GM12892 (cell line): ENCODE measurements at regions not wholly inside any gene's neighbourhood (a gene's known extent, or its start where the extent isn't known, plus 50 kb on each side); places are given as distances from the start of the nearest gene placed in this dataset.

ENCODE experiments used
- DNase-seq: peaks from one replicate; pipeline ENCODE4 v3.0.0; 2011; ENCODE audit not compliant: insufficient read length
- FAIRE-seq: peaks from 2 replicates; lab custom pipeline; 2011; peaks lifted over from hg19 to GRCh38; lab: Jason Lieb, UNC
- POLR2A ChIP-seq: IDR thresholded peaks from 2 replicates; pipeline ENCODE4 v1.6.1; 2011; ENCODE audit warnings: low read depth, low read length, control low read depth
- POLR2AphosphoS5 ChIP-seq: IDR thresholded peaks from 2 replicates; pipeline ENCODE4 v1.6.1; 2011; ENCODE audit warnings: low read depth, low read length, control low read depth
- TAF1 ChIP-seq: IDR thresholded peaks from 2 replicates; pipeline ENCODE4 v1.6.1; 2011; ENCODE audit warnings: low read depth, mild to moderate bottlenecking, control low read depth, low read length, borderline replicate concordance

- FAIRE-seq (no peak), DNase-seq (no peak)
- TF ChIP-seq POLR2AphosphoS5: no peak
- TF ChIP-seq TAF1: no peak
- TF ChIP-seq POLR2A: no peak
Measured at GRCh38 chr7:131747658-131748232, 191.3 kb upstream of the PODXL start.

DNA sequence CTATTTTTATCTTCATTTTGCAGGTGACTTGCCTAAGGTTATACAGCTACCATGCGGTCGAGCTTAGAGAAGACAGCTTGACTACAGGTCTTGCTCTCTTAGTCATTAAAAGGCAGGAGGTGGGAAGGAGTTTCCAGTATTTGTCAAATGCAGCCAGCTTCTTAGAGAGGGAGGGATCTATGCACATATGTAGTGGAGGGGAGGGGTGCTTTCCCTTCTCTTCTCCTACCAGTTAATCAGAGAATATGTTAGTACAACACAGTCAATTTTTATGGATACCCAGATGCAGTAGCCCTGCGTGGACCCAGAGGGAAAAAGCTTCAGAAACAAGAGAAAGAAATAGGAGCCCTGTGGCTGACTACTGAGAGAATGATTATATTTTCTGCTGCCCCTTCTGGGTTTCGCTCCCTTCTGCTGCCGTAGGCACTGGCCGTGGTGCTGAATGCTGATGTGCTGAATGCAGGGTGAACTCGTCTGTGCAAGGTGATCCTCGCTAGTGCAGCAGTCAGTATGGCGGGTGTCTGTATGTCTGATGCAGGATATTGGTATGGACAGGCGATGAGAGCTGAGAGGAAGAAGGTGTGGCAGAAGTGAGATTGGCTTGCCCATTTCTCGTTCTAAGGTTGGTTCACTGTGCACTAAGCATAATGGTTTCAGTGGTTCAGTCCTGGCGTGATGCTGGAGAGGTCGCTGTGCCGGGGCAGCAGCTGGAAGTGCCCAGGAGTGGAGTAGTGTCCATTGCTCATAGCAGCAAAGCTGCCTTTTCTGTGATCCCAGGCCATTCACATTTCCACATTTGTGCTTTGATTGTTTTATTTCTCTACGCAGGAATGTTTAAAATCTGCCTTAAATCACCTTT, 189.2 kb upstream of the PODXL start:
- TF ChIP-seq POLR2A (no peak), TAF1 (no peak), POLR2AphosphoS5 (no peak)
- DNase-seq (no peak), FAIRE-seq (no peak)

- TF ChIP-seq TAF1 (no peak), POLR2AphosphoS5 (no peak), POLR2A (no peak)
- DNase-seq: no peak
- no peak for FAIRE-seq
Measured at GRCh38 chr7:131741446-131741845, 185.0 kb upstream of the PODXL start.

GRCh38 chr7:131737746-131738465, 181.5 kb upstream of the PODXL start:
- no peak for DNase-seq
- FAIRE-seq: no peak
- TF ChIP-seq POLR2A (no peak), POLR2AphosphoS5 (no peak), TAF1 (no peak)

- TF ChIP-seq POLR2A (no peak), POLR2AphosphoS5 (no peak)
- FAIRE-seq (no peak), DNase-seq (no peak)
Measured at GRCh38 chr7:131735101-131735500, 178.7 kb upstream of the PODXL start.

DNA sequence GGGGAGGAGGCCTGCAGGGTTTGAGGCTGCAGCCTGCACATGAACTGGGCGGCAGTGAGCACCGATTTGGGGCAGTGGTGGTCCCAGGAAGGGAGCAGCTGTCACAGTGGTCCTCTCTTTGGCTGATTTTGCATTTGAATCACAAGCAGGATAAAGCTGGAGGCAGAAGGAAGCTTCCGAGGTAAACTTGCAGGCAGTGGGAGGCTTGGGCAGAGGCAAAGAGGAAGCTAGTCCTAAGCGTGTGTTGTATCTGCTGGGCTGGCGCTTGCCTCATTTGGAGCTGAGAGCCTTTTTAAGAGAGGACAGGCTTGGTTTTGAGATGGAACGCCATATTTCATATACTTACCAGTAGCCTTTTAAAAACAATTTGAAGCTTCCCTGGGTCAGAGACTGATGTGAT, 177.2 kb upstream of the PODXL start:
- TF ChIP-seq POLR2AphosphoS5: no peak
- no peak for TF ChIP-seq TAF1
- no peak for TF ChIP-seq POLR2A
- FAIRE-seq: no peak
- DNase-seq: no peak

- FAIRE-seq (no peak), DNase-seq (no peak)
- TF ChIP-seq TAF1 (no peak), POLR2A (no peak), POLR2AphosphoS5 (no peak)
Measured at GRCh38 chr7:131727189-131727588, 170.8 kb upstream of the PODXL start.

DNA sequence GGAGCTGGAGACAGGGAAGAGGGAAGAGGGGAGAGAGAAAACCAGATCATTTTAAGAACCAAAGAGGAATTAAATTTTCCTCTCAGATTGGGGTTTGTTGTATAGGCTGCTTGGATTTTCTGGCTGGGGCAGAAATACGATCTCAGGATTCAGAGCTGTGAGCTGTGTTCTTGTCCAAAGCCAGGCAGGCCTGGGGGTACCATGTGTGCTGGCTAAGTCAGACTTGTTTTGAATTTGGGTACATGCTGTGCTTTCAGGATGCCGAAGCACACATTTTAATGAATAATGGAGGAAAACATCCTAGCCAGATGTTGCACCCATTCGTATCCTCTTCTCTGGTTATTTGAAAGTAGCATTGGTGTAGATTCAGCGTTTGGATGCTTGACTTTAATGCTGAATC, 170.3 kb upstream of the PODXL start:
- TF ChIP-seq POLR2AphosphoS5 (no peak), POLR2A (no peak), TAF1 (no peak)
- DNase-seq: no peak
- FAIRE-seq: no peak

GRCh38 chr7:131726031-131726430, 169.6 kb upstream of the PODXL start:
- TF ChIP-seq POLR2AphosphoS5 (no peak), POLR2A (no peak), TAF1 (no peak)
- FAIRE-seq (no peak), DNase-seq (no peak)

DNA sequence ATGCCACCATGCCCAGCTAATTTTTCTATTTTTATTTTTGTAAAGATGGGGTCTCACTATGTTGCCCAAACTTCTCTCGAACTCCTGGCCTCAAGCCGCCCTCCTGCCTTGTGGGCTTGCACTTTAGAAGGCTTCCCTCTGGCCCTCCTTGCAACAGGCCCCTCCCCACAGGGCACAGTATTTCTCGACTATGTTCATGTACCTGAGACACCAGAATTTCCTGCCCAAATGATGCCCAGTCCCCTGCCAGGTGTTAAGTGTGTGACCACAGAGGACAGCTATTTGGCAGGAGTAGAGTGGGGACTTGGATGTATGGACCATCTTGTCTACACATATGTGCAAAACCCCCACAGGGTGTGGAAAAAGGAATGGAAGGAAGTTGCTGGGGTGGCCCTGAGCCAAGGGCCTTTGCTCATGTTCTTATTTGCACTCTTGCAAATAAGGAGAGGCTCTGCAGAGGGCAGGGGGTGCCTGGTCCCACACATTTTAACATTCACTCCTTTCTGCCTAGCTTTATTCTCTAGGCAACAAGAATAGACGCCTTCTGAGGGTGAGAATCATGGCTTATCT, 168.4 kb upstream of the PODXL start:
- no peak for TF ChIP-seq POLR2A
- TF ChIP-seq POLR2AphosphoS5: no peak
- no peak for TF ChIP-seq TAF1
- DNase-seq (no peak), FAIRE-seq (no peak)

DNA sequence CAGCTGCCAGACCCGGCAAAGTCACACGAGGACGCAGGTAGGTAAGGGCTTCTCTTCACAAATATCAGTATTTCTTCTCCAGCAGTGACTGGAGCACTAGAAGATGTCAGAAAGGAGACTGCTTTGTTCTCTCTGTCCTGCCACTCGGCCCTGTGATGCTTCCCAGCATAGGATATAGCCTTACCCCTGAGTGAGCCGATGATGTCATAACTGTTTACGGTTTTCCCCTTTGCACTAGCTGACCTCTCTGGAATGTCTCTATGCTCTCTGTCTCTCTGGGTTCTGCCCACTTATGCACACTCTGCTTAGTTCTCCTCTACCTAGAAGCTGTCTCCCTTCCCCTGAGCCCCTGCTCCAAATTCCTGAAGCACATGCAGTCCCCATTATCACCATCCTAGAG, 167.5 kb upstream of the PODXL start:
- no peak for DNase-seq
- no peak for FAIRE-seq
- TF ChIP-seq TAF1 (no peak), POLR2AphosphoS5 (no peak), POLR2A (no peak)

GRCh38 chr7:131722371-131722770, 165.9 kb upstream of the PODXL start:
- no peak for DNase-seq
- TF ChIP-seq POLR2AphosphoS5 (no peak), TAF1 (no peak), POLR2A (no peak)
- no peak for FAIRE-seq
